ENCODE measurements at regions not wholly inside any gene's neighbourhood (a gene's known extent, or its start where the extent isn't known, plus 50 kb on each side); places are given as distances from the start of the nearest gene placed in this dataset.
A peak's percentile ranks its signal among the peaks of the same experiment; 100 is the strongest.

DNA sequence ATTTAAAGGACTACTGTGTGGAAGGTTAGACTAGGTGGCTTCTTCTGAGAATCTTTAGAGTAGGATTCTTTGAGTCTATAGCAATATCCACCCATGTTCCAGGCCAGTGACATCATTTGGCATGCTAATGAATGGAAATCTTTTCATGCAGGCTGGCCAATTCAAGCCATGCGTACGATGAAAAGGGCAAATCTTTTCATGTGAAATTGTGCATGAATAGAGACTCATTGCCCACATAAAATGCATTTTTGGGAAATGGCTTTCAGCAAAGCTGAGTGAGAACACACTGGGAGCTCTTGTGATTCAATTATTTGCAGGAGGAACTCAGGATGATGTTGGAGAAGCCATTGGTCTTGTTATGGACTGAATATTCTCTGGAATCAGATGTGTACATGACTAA, 324.9 kb upstream of the DAB1 start:
- no peak for DNase-seq (ENCODE audit: low read depth)

DNA sequence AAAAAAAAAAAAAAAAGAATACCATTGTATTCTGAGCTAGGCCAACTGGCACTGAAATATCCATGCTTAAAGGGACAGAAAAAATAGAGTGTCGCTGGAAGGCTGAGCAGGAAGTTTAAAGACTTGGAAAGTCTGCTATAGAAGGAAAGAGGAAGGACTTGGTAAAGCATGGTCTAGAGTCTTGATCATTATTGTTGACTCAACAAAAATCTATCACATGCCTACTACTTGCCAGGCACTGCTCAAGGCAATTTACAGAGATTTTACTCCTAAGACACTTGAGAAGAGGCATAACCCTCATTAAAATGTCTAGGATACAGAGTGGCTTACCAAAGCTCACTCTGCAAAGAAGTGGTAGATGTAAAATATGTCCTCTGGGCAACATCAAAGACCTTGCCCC, 324.0 kb upstream of the DAB1 start:
- no peak for DNase-seq (ENCODE audit: low read depth)

DNA sequence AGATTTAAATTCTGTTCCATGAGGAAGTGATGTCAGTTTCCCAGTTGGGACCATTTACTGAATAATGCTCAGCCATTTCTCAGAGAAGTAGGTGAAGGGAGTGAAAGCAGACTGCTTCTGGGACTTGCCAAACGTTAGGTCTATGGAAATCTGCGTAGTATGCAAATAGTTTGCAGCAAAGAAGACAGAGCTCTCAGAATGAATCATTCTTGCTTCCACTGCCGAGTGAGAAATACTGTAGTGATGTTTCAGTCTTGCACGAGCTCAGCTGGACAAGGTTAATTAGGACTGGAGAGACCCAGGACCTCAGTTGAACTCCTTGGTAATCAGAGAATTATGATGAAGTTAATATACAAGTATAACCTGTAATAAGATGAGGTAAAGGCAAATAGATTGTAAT, 317.7 kb upstream of the DAB1 start:
- DNase-seq (ENCODE audit: low read depth), result no peak

DNA sequence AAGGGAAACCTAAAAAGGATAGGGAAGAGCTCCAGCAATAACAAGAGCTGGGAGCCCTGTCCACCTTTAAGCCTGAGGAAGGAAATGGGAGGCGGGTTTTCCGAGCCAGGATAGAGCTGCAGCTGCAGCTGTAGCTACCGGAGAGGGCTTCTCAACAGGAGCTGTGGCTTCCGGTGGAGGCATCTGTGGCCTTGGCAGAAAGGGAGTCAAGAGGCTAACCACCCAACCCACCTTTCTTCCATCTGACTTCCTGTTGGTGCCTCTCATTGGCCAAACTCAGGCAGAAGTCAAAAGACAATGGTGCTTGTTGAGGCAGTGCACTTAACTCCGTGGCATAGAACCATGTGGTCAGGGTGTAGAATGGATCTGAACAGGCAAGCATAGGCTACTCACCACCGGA, 313.1 kb upstream of the DAB1 start:
- DNase-seq (ENCODE audit: low read depth), result no peak

DNA sequence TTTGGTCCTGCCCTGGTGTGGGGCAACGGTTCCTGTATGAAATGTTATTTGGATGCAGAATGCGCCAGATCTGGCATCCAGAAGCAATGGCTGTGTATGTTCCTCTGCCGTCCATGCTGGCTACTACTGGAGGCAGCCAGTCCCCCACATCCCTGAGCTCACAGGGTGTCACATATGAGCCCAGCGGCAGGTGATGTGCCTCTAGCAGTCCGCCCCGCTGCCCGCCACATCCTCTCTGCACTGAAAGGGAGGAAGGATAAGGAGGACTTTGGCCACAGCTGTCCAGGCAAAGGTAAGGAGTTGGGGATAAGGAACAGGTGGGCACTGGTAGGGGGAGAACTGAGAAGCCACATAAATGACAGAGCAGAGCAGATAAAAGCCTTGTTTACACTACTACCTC, 305.3 kb upstream of the DAB1 start:
- no peak for DNase-seq (ENCODE audit: low read depth)

DNA sequence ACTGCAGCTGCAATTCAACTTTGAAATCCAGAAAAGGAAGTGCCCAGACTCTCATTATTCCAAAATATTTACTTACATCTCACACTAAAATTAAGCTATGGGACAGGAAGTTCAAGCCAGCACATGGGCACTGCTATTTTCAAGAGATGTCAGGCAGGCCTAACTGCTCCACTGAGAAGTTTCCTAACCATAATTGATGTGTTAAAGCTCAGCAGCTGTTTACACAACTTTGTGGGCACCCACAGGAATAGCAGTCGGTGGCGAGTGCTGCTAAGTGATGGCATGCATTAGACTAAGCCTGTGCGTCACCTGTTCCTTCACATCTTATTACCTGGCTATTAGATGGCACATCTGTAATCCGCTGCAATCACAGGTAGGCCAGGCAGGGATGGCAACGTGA, 303.3 kb upstream of the DAB1 start:
- peak; percentile 31 for DNase-seq (ENCODE audit: low read depth)

DNA sequence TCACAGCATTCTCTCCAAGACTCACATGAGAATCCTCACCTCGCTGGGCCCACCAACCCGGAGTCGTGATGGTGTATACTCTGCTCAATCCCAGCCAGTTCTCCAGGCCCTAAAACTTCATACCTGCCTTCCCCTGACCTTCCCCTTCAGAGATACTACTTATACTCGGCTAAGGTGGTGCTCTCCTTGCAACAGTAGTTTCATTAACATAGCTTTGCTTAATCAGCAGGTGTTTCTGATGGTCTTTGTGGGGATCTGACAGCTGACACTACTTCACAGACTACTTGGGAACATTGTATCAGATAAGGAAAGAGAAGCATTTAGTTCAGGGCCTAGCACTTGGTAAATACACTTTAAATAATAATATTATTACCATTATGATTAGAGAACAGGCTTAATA, 301.5 kb upstream of the DAB1 start:
- DNase-seq (ENCODE audit: low read depth), result no peak

DNA sequence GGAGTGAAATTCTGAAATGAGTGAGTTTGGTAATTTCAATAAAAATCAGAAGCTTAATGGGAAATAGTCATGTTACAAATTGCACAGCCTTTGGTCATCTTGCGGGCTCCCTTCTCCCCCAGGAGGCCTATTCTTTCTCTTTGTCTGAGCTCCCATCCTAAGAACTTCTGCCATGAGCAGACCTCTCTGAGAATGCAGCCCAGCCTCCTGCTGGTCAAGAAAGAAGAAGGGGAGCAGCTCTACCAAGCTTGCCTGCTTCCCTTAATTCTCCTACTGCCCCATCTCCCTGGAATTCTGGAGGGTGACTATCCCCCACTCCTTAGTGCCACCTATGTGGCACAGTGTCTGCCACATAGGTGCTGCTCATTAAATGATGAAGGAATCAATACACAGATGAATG, 300.7 kb upstream of the DAB1 start:
- DNase-seq (ENCODE audit: low read depth), result no peak

DNA sequence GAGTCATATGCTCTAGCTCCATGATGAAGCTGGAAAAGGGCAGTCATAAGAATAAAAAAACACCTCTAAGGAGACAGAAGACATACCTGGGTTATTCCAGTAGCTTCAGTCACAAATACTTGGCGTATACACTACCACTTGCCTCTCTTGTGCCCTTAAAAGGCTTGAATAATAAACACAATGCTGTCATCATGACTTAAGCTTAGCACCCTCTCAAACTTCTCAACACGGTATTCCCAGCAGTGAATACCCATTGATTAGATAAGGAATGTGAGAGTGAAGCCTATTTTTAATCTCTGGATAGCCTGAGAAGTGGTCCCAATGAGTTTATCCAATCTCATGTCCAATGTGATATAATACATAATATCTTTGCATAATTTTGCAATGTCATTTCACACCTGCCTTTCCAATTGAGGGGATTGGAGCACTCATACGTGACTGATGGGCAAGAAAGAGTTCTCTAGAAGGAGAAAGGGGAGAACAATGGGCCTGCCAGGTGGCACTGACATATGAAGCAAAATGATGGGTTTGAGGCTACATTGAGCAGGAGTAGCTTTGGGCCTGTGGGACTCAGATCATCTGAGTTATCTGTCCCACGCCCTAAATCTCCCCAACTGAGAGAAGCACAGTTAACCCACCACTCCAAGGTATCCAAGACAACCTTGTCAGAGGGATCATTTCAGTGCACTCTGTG, 298.6 kb upstream of the DAB1 start:
- no peak for DNase-seq (ENCODE audit: low read depth)

DNA sequence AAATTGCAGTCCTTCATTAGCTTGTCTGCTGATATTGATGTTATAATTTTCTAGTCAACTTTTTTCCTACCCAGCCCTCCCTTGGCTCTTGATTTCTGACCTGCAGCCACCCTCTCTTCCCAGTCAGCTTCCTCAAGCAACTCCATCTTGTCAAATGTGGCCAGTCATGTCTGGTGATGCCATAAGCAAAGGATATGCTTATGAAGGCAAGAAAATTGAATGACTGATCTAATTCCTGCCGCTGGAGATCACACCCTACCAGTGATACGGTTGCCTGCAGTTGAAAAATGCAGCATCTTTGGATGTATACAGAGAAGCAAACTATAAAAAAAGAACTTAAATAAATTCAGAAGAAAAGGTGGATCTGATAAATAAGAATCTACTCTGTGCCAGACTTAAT, 297.1 kb upstream of the DAB1 start:
- no peak for DNase-seq (ENCODE audit: low read depth)

DNA sequence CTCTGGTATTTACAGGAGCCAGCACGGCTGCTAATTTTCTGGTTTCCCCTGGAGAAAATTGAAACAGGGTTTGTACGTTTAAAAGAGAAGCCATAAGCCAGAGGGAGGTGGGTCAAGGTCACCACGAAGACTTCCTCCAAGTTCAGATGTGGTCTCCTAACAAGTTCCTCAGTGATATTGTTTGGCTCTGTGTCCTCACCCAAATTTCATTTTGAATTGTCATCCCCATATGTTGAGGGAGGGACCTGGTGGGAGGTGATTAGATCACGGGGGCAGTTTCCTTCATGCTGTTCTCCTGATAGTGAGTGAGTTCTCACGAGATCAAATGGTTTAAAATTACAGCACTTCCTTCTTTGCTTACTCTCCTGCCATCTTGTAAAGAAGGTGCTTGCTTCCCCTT, 295.4 kb upstream of the DAB1 start:
- no peak for DNase-seq (ENCODE audit: low read depth)

DNA sequence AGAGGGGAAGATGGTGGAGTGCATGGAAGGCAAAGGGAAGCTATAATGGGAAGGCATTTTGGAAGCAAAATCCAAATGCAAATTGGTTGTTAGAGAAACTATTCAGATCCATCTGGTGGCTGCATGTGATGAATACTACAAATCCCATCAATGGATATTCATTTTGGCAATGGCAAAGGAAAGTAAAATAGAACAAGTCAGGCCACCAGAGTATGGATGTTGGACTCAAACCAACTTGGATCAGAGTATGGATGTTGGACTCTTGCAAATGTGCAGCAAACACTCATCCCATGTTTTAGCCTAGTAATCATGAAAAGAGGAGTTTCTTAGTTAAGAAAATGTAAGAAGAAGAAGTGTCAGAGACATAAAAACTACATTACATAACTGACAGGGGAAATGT, 289.6 kb upstream of the DAB1 start:
- no peak for DNase-seq (ENCODE audit: low read depth)

DNA sequence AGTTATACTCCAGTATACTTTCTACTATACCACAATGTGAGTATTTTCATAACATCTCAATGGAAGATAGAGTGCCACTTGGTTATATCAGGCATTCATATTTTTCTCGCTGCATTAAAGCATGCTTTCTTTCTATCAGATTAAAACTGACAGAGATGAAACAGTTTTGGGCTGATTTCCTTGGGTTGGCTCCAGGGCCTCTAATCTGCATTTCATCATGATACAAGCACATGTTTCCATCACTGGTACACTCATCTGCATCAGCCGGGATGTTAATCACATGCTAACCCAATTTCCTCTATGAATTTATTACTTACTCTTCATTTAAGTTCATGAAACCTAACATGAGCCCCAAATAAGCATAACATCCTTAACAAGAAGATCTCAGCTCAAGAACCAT, 289.0 kb upstream of the DAB1 start:
- no peak for DNase-seq (ENCODE audit: low read depth)

DNA sequence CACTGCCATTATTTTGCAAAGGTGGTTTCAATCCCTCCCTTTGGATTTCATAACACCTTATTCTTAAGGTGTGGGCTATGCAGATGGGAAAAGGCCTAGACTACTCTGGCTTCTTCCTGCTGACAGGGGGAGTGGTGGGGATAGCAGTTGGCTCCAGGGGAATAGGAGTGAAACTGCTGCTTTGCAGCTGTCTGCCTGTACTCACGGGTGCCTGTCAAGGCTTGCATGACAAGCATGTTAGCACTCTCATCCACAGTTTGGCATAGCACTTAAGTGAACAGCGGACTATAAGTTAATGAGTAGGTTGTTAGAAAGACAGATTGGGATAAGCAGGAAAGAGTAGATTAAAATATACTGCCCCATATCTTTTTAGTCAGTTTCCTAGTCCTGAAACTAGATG, 287.5 kb upstream of the DAB1 start:
- no peak for DNase-seq (ENCODE audit: low read depth)

DNA sequence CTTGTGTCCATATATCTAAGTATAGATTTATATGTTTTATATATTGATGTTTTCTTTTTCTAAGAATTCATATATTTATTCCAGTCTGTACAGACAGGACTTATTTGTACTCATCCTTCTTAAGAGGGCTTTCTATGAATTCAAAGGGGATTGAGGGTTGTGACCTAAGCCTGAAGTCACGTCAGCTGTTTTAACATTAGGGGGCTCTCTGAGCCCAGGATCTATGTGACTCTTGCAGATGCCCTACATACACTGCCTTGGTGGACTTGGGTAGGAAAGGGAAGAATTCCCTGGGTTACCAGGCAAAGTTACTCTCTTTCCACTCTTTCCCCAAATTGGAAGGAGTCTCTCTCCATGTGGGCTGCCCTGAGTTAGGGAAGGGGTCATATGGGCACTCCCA, 283.8 kb upstream of the DAB1 start:
- no peak for DNase-seq (ENCODE audit: low read depth)

DNA sequence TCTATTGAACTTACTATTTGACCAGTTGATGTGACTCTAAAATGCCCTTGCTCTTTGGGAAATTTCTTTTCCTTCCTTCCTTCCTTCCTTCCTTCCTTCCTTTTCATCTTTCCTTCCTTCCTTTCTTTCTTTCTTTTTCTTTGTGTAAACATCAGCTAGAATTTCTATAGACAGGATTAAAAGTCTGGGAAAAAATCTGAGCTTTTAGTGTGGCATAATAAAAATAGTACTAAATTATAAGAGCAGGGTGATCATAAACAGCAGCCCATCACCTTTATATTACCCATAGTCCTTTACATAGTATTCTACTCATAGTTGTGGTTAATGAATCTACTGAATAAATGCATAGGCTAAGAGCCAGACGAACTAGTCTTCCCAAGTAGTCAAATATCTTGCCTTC, 281.0 kb upstream of the DAB1 start:
- no peak for DNase-seq (ENCODE audit: low read depth)

DNA sequence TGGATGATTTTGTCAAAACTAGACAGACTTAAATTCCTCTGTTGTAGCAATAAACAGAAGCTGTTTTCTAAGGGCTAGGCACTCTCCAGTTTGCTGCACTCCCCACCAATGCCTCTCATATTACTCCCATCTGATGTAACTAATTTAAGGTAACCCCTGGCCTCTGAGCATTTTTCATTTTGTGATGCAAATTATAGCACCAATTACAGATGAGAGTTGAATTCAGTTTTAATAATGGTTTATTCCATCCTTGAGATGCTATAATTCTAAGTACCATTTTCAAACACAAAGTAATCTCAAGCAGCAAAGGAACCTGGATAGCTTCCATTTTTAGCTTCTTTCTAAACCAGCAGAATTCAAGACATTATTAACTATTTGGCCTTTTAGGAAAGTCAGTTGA, 280.4 kb upstream of the DAB1 start:
- no peak for DNase-seq (ENCODE audit: low read depth)

DNA sequence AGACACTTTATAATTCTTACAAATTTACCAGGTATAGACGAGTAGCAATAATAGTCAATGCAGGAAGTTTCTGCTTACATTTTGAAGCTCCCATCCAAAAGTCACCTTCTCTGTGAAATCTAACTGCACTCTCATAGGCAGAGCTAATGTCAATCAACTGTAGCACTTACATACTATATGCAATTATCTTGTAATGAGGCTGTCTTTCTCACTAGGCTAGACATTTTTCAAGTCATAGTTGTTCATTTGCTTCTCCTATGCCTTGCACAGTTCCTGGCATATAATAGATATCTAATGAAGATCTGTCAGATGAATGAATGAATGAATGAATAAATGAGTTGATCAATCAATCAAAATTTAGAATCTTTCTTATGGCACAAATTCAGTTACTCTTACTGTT, 273.0 kb upstream of the DAB1 start:
- DNase-seq (ENCODE audit: low read depth), result no peak

DNA sequence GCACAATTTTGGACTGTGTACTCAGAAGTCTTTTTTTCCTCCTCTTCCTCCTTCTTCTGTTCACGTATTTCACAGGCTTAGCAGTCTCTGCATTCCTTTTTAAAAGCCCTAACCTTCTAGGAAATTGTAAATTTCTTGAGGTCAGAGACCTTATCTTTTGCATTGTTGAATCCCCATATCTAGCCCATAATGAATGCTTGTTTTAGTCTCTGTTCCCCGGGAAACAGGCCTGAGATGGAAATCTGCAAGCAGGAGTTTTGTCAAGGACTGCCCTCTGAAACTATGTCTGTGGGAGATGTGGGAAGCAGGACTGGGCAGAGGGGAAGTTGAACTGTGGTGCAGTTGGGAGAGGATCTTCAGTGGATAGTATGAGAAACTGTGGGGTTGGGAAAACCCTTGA, 272.2 kb upstream of the DAB1 start:
- no peak for DNase-seq (ENCODE audit: low read depth)

DNA sequence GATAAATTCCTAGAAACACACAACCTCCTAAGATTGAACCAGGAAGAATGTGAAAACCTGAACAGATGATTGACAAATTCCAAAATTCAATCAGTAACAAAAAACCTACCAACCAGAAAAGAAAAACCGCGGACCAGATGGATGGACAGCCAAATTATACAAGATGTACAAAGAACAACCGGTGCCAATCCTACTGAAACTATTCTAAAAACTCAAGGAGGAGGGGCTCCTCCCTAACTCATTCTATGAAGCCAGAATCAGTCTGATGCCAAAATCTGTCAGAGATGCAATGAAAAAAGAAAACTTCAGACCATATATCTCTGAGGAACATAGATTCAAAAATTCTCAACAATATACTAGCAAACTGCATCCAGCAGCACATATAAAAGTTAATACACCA, 262.4 kb upstream of the DAB1 start:
- DNase-seq (ENCODE audit: low read depth), result no peak

DNA sequence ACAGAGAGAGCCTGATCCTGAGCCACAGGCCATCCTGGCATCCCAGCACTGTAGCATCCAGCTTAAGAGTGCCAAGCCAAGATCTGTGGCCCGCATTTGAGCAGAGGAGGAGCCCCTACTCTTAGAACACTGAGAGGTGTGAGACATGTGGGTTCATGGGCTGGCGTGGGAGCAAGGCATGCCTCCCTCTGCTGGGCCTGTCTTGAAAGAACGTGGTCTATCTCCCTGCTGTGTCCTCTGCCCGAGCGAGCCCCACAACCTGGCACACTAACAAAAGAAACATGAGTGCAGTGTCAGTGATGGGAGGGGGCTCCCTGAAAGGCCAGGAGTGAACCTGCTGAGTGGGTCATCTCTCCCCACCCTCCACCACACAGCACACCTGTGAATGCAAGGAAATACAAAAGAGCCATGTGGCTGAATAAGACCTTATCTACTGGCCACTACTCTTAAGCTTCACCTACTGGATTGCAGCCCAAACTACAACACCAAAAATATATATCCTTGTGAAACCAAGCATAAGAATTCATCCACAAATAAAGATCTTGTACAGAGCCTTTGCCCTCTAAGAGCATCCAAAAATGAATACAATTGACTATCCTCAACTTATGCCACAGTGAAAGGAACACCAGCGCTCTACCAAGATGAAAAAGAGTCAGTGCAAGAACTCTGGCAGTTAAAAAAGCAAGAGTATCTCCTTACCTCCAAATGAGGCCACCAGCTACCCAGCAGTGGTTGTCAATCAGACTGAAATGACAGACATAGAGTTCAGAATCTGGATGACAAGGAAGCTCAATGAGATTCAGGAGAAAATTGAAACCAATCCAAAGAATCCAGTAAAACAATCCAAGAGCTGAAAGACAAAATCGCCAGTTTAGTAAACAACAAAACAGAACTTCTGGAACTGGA, 259.4 kb upstream of the DAB1 start:
- DNase-seq (ENCODE audit: low read depth), result no peak

DNA sequence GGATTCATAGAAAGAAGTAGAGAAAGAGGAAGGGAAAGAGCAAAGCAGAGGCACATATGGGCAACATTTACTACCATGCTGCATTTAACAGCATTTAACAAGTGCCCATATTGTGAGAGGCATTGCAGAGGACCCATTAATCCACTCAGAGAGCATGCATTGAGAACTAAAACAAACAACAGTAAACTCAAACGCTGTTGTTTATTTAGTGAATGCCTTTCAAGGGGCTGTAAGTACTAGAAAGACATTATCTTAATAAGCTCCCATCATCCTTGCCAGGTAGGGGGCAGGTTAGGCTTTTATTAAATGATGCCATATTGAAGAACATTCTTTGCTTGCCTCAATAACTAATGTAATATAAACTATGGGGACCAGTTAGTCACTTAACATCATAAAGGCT, 254.3 kb upstream of the DAB1 start:
- DNase-seq (ENCODE audit: low read depth), result no peak

DNA sequence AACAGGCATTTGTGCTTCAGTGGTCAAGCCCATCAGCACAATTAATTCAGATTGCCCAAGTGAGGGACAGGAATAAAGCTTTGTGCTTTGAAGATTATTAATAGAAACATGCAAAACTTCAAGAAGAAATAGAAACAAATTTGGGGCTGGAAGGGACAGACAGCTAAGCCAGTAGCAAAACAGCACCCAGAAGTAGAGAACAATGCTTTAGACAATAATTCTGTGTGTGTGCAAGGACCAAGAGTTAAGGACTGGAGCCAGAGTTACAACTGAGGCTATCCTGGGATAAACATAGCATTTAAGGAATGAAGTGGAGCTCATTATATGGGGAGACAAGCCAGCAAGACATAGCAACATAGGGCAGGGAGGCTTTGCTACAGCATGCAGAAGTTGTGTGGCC, 251.9 kb upstream of the DAB1 start:
- DNase-seq (ENCODE audit: low read depth), result no peak

Data from myocyte (in vitro differentiated cells).